ENCODE measurements at regions not wholly inside any gene's neighbourhood (a gene's known extent, or its start where the extent isn't known, plus 50 kb on each side); places are given as distances from the start of the nearest gene placed in this dataset.

DNA sequence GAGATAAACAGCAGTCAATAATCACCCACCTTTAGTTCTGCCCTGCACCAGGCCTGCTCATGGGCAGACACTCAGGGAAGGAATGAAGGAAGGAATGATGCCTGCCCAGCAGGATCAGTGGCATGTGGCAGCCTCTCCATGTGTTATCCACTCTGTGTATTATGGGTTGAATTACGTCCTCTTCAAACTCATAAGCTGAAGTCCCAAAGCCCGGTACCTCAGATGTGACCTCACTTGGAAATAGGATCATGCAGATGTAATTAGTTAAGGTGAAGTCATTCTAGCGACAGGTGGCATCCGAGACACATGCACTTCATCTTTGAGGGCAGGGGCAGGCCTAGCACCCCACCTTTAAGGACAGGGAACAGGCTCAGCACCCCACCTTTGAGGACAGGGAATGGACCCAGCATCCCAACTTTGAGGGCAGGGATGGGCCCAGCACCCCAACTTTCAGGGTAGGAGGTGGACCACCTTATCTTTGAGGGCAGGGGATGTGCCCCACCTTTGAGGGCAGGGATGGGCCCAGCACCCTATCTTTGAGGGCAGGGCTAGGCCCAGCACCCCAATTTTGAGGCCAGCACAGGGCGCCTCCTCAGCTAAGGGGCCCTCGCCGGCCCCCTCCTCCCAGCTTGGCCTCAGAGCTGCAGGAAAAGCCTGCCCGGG, 127.6 kb downstream of the URI1 start:
- DNase-seq = no peak
- H3K9me3 ChIP-seq (replicated peaks; ENCODE audit: insufficient read depth, low read length) = no peaks in the 10 kb centered on the region
- H3K4me2 ChIP-seq (ENCODE audit: low read depth, low read length) = no peak overlapping the region
- no peaks in the 10 kb centered on the region for H3K36me3 ChIP-seq (replicated peaks; ENCODE audit: insufficient read depth, low read length)
- no peaks in the 10 kb centered on the region for H3F3A ChIP-seq (ENCODE audit: insufficient read depth, low read length)
- no peaks in the 10 kb centered on the region for H3K79me2 ChIP-seq (ENCODE audit: low read length)
- no peaks in the 10 kb centered on the region for H3K4me1 ChIP-seq (ENCODE audit: low read length)
- no peaks in the 10 kb centered on the region for H3K9me2 ChIP-seq (replicated peaks; ENCODE audit: insufficient read depth, low read length)
- no peak overlapping the region for H2AFZ ChIP-seq (ENCODE audit: low read length)
- H3K27me3 ChIP-seq (replicated peaks; ENCODE audit: insufficient read depth, low read length) = peaks cover 58% of the 10 kb centered on the region
- no peak overlapping the region for H3K27ac ChIP-seq (ENCODE audit: low read length)
- no peak for TF ChIP-seq EZH2 (optimal IDR thresholded peaks at IDR 0.05; ENCODE audit: low read depth, low read length)
- no peak for TF ChIP-seq EZH2phosphoT487 (IDR thresholded peaks at IDR 0.05; ENCODE audit: low read length)
- TF ChIP-seq, protein P1, sequence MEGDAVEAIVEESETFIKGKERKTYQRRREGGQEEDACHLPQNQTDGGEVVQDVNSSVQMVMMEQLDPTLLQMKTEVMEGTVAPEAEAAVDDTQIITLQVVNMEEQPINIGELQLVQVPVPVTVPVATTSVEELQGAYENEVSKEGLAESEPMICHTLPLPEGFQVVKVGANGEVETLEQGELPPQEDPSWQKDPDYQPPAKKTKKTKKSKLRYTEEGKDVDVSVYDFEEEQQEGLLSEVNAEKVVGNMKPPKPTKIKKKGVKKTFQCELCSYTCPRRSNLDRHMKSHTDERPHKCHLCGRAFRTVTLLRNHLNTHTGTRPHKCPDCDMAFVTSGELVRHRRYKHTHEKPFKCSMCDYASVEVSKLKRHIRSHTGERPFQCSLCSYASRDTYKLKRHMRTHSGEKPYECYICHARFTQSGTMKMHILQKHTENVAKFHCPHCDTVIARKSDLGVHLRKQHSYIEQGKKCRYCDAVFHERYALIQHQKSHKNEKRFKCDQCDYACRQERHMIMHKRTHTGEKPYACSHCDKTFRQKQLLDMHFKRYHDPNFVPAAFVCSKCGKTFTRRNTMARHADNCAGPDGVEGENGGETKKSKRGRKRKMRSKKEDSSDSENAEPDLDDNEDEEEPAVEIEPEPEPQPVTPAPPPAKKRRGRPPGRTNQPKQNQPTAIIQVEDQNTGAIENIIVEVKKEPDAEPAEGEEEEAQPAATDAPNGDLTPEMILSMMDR (IDR thresholded peaks at IDR 0.05; ENCODE audit: low read length) = no peak
- H3K9ac ChIP-seq (ENCODE audit: low read length) = no peak overlapping the region
- no peaks in the 10 kb centered on the region for H4K20me1 ChIP-seq (ENCODE audit: insufficient read depth, low read length)
- no peak overlapping the region for H3K4me3 ChIP-seq (ENCODE audit: low read length)

DNA sequence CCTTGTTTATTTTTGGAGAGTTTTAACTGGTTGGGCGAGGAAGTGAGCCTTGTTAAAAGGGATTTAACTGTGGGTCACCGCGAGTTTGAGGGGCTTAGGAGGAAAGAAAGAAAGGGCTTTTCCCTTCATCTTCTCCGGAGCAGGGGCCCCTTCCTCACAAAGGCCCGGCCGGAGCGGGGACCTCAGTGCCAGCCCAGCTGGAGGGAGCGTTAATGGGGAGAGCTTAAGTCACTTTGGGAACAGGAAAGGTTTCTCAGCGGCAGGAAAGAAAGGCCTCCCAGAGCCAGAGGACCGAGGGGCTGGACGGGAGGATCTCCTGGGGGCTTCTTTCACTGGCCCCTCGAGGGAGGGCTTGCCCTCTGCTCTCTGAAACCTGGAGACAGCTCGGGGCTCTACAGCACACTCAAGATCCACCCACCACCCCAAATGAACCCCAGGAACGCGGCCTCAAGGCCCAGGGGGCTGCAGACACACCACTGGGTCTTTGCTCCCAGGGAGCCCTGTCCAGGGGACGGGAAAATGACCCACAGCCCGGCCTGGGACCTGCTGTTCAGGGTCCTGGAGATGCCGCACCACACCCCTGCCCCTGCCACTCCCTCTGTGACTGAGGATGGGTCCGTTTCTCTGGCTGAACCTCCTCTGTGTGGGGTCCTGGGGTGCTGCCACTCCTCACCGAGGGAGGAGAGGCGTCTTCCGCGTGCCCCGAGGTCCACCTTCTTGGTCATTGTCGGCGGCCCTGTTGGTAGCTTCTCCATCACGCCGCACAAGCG, 128.3 kb downstream of the URI1 start:
- no peak overlapping the region for H3K4me2 ChIP-seq (ENCODE audit: low read depth, low read length)
- no peaks in the 10 kb centered on the region for H3K79me2 ChIP-seq (ENCODE audit: low read length)
- peaks cover 58% of the 10 kb centered on the region for H3K27me3 ChIP-seq (replicated peaks; ENCODE audit: insufficient read depth, low read length)
- no peaks in the 10 kb centered on the region for H3K36me3 ChIP-seq (replicated peaks; ENCODE audit: insufficient read depth, low read length)
- no peak overlapping the region for H3K9ac ChIP-seq (ENCODE audit: low read length)
- no peak overlapping the region for H3K4me3 ChIP-seq (ENCODE audit: low read length)
- no peaks in the 10 kb centered on the region for H3K9me2 ChIP-seq (replicated peaks; ENCODE audit: insufficient read depth, low read length)
- no peak for DNase-seq
- H4K20me1 ChIP-seq (ENCODE audit: insufficient read depth, low read length) = no peaks in the 10 kb centered on the region
- no peak overlapping the region for H3K27ac ChIP-seq (ENCODE audit: low read length)
- no peak overlapping the region for H2AFZ ChIP-seq (ENCODE audit: low read length)
- no peaks in the 10 kb centered on the region for H3K4me1 ChIP-seq (ENCODE audit: low read length)
- TF ChIP-seq EZH2 (optimal IDR thresholded peaks at IDR 0.05; ENCODE audit: low read depth, low read length) = no peak
- TF ChIP-seq, protein P1 (IDR thresholded peaks at IDR 0.05; ENCODE audit: low read length) = no peak
- TF ChIP-seq EZH2phosphoT487 (IDR thresholded peaks at IDR 0.05; ENCODE audit: low read length) = no peak
- H3K9me3 ChIP-seq (replicated peaks; ENCODE audit: insufficient read depth, low read length) = no peaks in the 10 kb centered on the region
- no peaks in the 10 kb centered on the region for H3F3A ChIP-seq (ENCODE audit: insufficient read depth, low read length)

- Histone ChIP-seq H3F3A (ENCODE audit: insufficient read depth, low read length) (no peaks in the 10 kb centered on the region), H3K27ac (ENCODE audit: low read length) (no peak overlapping the region), H3K4me3 (ENCODE audit: low read length) (no peak overlapping the region), H3K9me3 (replicated peaks; ENCODE audit: insufficient read depth, low read length) (no peaks in the 10 kb centered on the region), H4K20me1 (ENCODE audit: insufficient read depth, low read length) (no peaks in the 10 kb centered on the region), H3K36me3 (replicated peaks; ENCODE audit: insufficient read depth, low read length) (no peaks in the 10 kb centered on the region), H2AFZ (ENCODE audit: low read length) (no peak overlapping the region), H3K27me3 (replicated peaks; ENCODE audit: insufficient read depth, low read length) (peaks cover 62% of the 10 kb centered on the region), H3K9ac (ENCODE audit: low read length) (no peak overlapping the region), H3K79me2 (ENCODE audit: low read length) (no peaks in the 10 kb centered on the region), H3K4me2 (ENCODE audit: low read depth, low read length) (no peak overlapping the region), H3K9me2 (replicated peaks; ENCODE audit: insufficient read depth, low read length) (no peaks in the 10 kb centered on the region), H3K4me1 (ENCODE audit: low read length) (no peaks in the 10 kb centered on the region)
- DNase-seq = no peak
- TF ChIP-seq, protein P1 (IDR thresholded peaks at IDR 0.05; ENCODE audit: low read length) = no peak
- TF ChIP-seq EZH2 (optimal IDR thresholded peaks at IDR 0.05; ENCODE audit: low read depth, low read length) (no peak), EZH2phosphoT487 (IDR thresholded peaks at IDR 0.05; ENCODE audit: low read length) (no peak)
These were observed 129.1 kb downstream of the URI1 start for GRCh38 chr19:30070968-30071632.

Data from MM.1S (cell line).